Right forelimb (tissue), 1 donor: ENCODE measurements at regions not wholly inside any gene's neighbourhood (a gene's known extent, or its start where the extent isn't known, plus 50 kb on each side); places are given as distances from the start of the nearest gene placed in this dataset.

Source experiments
- DNase-seq: peaks from one replicate; pipeline ENCODE4 v3.0.0-alpha.2; 2018

- DNase-seq = no peak
Observed at GRCh38 chr2:120574620-120575019, 161.0 kb upstream of the GLI2 start.

DNA sequence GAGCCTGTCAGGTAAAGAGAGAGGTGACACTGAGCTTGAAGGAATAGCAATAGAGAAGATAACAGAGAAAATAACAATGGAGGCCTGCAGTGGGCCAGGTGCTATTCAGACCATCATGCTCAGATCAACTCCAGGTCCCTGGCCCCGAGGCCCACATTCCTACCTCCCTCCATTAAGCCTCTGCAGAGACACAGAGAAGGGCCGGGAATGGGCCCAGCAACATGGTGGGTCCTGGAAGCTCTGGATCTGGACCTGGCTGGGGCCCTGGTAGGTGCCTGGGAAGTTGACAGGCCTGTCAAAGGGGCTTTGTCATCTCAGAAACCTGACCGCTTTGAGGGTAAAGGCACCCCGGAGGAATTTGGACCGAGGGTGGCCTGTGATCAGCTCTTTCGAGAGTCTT is 159.7 kb upstream of the GLI2 start:
- DNase-seq = no peak

- no peak for DNase-seq
Observed at GRCh38 chr2:120576509-120577474, 158.9 kb upstream of the GLI2 start.

GRCh38 chr2:120577721-120578295 is 157.9 kb upstream of the GLI2 start:
- DNase-seq = no peak

DNA sequence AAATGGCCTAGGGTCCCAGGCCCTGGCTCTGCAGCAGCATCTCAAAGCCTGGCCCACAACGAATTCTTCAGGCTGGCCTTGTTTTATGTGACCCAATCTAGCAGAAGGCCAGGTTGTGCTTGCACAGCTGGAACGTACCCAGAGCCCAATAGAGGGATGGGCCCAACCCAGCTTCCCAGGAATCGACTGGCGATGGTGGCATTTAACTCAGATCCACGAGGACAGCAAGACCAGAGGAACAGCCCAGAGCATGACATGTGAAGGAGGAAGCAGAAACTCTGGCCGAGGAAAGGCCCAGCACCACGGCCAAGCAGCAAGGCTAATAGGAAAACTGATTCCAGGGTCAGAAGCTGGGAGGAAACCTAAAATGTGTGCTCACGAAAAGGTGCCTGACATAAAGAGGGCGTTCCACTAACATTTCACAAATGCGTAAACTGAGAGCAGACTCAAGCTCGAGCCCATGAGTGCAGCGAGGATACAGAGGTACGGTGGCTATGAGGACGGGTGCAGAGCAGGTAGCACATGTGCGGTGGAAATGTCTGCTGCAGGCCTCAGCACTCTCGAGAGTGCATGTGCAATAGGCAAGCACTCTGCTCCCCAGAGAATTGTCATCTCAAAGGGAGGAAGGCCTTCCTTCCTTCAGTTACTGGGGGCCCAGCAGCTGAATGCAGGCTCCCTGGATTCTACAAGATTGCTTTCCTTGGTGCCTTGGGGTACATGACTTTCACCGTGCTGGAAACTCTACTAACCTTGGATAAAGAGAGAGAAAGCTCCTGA is 156.9 kb upstream of the GLI2 start:
- DNase-seq = no peak

DNA sequence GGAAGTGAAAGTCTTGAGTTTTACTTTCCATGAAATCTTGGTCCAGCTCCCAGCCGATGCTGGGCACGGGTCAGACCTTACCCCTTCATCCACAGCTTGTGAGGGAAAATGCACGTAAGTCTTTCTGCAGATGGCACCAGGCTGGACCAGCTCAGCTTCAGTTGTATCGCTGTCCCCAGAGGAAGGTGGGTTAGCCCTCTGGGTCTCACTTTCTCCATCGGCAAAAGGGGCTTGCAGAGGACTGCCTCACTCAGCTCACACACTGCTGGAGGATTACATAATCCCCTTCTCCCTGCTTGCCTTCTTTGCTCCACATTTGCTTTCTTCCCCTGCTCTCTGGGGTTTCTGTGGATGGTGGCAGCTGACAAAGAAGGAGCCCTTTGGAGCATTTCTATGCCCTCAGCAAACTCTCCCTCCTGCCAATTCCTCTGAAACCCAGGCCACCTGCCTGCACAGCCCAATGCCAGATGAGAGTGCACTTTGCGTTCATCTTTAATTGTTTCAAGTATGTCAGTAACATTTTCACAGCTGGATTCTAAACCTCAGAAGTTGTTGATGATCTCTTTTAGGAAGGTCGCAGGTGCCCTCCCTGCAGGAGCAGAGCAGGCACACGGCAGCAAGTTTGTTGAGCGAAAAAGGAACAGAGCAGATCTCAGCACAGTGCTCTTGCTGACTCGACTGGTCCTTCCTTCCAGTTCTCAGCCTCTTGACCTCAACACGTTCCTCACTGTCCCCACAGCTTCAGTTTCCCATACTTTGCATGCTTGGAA is 155.6 kb upstream of the GLI2 start:
- no peak for DNase-seq

DNA sequence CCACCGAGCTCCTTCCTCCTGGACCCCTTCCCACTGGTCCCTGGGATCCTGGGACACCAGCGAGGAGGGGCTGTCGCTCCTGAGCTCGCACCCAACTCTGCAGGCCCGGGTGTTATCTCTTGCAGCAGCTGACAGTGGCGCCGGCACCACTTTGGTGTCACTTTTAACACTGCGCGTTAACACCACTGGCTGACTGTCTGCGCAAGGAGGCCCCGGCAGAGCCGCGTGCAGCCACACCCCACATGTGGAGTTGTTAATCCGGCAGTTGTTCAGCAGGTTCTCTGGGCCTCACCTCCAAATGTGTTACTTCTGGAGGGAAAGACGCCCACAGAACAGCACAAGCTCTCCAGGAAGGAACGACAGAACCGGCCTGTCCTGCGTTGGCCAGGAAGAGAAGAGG is 155.0 kb upstream of the GLI2 start:
- DNase-seq = no peak

DNA sequence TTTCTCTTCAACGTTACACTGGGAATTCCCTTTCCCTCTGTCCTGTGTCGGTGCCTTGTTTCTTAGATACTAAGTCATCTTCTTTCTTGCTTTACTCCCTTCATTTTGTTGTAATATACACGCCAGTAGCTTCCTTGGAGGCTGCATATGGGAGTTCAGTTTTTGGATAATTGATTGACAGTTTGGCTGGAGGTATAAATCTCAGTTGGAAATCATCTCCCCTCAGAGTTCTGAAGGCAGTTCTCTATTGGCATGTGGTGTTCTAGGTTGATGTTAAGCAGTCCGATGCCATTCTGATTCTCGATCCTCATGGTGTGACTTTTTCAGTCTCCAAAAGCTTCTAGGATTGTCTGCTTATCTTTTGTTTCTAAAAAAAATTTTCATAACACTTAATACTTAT is 152.5 kb upstream of the GLI2 start:
- DNase-seq = no peak

GRCh38 chr2:120583851-120584570 is 151.7 kb upstream of the GLI2 start:
- DNase-seq = no peak

- DNase-seq = no peak
Observed at GRCh38 chr2:120586507-120587278, 149.0 kb upstream of the GLI2 start.

DNA sequence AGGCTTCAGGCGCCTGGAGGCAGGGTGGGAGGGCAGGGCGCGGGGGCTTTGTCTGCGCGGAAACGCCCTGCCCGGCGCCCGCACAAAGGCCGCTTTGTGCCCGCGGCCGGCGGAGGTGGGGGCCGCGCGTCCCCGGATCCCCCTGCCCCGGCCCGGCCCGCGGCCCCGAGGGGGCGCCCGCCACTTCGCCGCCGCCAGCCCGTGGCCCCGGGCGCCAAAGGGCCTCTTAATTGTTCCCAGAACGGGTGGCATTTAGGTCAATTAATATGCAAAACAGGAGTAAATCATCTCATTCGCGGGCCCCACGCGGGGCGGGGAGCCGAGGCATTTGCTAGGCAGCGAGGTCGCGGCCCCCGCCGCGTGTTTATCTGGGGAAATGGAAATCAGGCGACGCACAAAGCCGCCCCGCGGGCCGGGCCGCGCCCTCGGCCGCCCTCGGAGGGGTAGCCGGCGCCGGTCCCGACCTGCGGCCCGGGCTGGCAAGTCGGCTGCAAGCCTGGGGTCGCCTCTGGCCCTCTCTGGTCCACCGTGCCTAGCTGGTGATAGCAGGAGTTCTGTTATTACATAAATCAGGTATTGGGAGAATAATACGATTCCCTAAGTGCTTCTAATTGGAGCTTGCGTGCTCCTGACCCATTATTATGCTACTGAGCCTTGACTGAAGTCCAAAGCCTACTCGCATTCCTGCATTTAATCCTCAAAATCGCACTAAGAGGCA is 148.2 kb upstream of the GLI2 start:
- DNase-seq = no peak

DNA sequence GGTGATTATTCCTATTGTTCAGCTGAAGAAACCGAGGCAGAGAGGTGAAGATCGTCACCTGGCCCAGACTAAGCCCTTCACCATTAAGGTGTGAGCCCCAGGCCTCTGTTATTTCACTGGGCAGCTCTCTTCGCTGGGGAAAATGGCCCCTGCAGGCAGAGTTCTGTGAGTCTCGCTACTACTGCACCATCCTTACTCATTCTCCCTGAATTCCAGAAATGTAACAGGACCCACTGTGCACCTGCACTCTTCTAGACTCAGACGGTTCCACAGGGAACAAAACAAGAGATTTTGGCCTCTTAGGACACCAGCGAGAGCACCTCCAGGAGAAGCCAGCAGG is 147.7 kb upstream of the GLI2 start:
- no peak for DNase-seq

DNA sequence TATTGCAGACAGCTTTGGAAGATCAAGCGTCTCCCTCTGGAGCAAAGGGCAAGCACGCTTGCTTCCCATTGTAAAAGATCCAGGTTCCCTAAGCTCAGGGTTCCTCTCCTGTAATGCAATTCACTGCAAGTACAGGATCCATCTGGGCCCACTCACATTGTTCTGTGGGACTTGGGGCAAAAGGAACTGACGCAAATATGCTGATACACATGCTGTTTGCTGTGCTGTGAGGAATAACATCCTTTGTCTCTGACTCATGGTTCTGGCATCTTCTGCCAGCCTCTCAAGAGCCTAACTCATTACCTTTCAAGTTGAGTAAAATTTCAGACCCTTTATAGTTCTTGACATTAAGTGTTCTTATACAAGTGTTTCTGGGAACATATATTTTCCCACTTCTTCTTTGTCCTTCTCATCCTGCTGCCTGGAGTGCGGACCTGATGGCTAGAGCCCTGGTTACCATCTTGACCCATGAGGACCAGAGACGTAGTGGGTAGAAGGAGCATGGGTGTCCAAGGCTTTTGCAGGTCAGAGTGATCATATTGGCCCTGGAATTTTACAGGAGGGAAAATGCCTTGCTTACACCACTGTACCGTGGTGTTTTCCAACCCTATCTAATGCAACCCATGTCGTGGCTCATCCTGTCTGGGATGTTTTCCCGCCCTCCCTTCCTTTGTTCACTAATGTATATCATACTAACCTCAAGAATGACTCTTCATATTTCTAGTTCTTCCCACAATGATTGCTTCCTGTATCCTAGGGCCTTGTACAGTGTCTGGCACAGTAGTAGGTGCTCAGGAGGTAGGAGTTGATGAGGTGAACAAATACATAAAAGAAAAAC is 145.7 kb upstream of the GLI2 start:
- no peak for DNase-seq

GRCh38 chr2:120590841-120591240 is 144.8 kb upstream of the GLI2 start:
- DNase-seq = no peak

DNA sequence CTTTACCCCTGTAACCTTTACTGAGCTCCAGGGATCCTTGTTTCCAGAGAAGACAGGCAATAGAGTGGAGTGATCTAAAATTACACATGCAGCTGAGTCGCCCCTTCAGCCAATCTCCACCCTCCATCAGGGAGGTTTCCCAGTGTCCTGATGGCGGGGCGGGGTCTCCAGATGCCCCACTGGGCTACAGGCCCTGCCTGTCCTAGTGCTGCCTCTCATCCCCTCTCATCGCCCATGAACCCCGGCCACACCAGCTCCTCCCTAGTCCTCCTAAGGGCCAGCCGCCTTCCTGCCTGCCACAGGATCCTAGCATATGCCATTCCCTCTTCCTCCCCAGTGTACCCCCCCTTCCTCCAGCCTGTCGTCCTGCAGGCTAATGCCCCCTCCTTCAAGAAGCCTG is 144.1 kb upstream of the GLI2 start:
- no peak for DNase-seq

DNA sequence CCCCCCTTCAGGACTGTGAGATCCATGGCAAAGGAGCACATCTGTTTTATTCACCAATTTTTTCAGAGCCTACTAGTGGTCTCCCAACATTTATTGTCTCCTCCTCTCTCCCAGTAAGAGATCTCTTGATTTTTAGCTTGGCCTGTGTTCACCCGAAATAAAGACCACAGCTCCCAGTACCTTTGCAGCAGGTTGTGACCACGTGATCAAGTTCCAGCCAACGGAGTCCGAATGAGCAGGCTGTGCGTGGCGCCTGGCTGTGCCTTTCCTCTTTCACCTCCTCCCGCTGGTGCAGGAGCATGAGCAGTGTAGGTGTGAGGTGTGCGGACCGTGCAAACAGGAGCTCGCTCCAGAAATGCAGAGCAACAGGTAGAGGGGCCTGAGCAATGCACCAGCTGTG is 143.6 kb upstream of the GLI2 start:
- DNase-seq = no peak

- DNase-seq = no peak
Observed at GRCh38 chr2:120593921-120594686, 141.6 kb upstream of the GLI2 start.

GRCh38 chr2:120594856-120595685 is 140.6 kb upstream of the GLI2 start:
- no peak for DNase-seq
